Esophagus mucosa (tissue), 1 donor: ENCODE measurements at regions not wholly inside any gene's neighbourhood (a gene's known extent, or its start where the extent isn't known, plus 50 kb on each side); places are given as distances from the start of the nearest gene placed in this dataset.

Source experiments
- ATAC-seq: fragments of 200-7000 bp; cut with Tn5 transposase; one replicate; pipeline ENCODE4 v1.9.1; 2020
- donor health status: DM: yes; HTN: yes; CAD: no.

DNA sequence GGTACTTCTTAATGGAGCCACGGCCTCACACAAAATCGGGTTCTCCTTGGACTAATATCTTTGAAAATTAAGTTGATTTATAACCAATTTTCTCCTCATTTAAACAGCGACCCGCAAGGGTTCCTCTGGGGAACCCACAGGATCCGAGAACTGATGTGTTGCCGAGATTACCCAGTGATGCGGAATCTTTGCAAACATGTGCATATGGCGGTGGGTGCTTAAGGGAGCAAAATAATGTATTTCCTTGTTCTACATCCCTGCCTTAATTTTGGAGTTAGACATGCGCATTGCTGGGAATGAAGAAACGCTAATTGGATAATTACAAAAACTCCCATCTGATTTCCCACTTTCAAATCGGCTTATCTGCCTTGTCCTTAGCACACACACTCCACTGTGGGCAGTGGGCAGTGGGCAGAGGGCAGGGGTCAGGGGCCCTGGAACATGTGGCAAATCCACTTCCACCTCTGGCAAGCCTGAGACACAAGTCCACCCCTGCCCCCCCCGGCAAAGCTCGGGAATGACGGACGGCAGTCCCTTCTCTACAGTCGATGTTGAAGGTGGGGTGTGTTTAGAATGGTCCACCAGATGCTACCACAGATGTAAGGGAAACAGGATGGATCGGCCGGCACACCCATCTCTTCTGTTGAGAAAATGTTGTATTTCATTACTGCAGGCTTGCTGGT, 137.4 kb upstream of the CDH4 start:
- ATAC-seq, result no peak

DNA sequence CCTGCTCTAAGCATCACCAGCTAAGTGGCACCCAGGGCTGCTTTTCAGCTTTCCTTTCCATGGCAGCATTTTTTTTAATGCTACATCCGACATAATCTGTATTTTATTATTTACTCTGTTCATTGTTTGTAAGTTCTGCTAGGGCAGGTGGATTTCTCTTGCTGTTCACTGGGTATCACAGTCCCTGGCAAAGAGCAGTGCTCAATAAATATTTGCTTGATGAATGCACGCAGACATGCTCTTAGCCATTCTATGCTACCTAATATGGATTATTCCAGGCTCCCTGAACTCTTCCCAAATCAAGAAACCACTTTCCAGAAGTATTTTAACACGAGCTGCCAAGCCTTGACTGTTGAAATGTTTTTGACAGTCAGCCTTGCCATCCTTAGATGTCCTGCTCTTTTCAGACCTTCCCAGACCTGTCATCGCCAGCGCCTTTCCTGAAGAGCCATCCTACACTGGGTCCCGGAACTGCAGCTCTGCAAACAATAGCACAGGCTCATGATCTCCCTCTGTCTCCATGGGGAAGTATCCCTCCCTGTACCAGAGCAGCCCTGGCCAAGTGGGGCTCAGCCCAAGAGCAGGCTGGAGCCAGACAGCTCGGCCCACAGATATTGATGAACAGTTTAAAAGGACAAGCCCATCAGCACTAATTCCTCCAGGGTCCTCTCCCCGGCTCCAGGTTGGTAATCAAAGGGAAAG, 136.5 kb upstream of the CDH4 start:
- no peak for ATAC-seq

DNA sequence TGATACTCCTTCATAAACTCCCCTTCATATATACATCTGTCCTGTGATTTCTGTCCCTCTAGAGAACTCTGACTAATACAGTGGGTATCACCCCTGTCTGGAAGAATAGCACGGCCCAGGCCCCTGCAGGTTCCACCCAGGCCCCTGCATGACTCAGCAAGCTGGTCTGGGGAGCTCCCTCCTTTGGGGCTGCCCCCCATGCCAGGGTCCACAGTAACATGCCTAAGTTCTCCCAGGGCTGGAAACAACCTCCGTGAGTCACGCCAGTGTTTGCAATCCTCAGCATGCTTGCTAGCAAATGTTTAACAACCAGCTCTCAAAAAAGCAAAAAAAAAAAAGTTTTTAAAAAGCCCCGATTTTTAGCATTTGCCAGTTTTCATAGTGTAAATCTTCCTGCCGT, 134.3 kb upstream of the CDH4 start:
- ATAC-seq, result no peak

DNA sequence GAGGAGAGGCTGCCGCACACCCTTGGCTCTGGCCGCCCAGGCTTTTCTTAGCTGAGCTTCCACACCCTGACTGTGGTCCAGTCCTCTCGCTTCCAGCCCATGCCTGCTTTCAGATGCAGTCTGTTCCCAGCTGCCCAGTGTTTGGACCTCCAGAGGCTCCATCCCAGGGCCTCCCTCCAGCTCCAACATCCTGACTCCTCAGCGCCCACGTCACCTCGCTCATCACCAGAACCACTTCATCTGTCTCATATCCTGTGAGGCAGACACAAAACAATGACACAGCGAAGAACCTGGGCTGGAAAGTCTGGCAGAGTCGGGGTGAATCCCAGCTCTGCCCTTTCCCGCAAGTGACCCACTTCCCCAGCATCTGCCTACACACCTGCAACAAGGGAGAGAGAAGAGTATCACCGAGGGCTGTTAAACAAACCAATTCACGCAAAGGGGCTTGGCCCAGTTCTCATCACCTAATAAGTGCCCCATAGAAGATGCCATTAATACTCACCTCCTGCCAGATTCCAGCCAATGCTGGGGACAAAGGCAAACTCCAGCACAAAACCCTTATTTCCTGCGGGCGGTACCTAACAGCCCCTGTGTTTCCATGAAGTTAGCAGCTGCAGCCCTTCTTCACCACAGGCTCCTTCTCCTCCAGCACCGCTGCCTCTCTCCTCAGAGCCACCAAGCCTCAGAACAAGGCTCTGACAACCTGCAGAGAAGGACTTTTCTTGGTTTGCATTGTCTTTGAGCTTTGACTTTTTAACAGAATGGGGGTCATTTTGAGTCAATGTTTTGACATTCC, 133.4 kb upstream of the CDH4 start:
- no peak for ATAC-seq

DNA sequence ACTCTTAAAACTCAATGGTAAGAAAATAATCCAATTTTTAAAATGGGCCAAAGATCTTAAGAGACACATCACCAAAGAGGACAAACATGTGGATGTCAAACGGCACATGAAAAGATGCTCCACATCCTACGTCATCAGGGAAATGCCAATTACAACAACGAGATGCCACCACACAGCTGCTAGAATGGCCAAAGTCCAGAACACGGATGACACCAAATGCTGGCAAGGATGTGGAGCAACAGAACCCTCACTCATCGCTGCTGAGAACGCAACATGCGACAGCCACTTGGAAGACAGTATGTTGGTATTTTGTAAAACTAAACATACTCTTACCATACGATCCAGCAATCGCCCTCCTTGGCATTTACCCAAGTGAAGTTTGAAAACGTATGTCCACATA, 132.8 kb upstream of the CDH4 start:
- ATAC-seq, result no peak

DNA sequence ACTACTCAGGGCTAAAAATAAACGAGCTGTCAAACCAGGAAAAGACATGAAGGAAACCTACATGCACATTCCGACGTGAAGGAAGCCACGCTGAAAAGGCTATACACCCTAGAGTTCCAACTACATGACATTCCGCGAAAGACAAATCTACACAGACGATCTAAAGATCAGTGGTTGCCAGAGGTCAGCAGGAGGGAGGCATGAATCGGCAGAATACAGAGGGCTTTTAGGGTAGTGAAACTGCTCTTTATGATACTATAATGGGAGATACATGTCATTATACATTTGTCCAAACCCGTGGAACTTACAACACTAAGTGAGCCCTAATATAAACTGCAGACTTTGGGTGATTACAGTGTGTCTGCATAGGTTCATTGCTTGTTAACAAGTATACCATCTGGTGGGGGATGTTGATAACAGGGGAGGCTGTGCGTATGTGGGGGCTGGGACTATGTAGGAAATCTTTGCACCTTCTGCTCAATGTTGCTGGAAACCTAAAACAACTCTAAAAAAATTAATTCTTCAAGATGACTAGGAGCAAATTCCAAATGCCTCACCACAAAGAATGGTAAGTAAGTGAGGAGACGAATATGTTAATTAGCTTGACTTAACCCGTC, 132.2 kb upstream of the CDH4 start:
- ATAC-seq, result no peak

DNA sequence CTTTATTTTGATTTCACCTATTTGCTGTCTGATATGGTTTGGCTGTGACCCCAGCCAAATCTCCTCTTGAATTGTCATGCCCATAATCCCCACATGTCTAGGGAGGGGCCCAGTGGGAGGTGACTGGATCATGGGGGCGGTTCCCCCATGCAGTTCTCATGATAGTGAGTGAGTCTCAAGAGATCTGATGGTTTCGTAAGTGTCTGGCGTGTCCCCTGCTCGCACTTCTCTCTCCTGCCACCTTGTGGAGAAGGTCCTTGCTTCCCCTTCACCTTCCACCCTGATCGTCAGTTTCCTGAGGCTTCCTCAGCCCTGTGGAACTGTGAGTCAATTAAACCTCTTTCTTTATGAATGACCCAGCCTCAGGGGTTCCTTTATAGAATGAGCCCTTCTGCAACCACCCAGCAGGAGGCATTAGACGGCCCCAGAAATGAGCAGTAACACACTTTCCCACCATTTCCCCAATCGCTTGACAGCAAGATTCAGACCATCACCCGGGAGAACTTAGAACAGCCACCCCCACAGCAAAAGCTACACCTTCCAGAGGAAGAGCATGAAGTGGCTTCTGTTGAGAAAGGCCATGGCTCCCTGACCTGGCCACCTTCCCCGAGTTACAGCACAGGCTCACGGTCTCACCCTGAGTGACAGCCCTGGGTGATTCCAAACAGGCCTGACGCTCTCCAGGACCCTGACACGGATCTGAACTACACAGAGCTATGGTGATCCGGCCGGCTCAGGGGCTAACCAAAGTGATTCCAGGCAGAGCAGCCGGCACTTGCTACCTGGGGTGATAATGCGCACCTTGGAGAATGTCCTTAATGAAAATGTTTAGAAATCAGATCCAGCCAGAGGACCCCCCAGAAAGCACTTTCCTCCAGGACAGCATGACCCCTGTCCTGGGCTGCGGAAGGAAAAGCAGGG, 131.2 kb upstream of the CDH4 start:
- ATAC-seq, result peak; percentile 63

DNA sequence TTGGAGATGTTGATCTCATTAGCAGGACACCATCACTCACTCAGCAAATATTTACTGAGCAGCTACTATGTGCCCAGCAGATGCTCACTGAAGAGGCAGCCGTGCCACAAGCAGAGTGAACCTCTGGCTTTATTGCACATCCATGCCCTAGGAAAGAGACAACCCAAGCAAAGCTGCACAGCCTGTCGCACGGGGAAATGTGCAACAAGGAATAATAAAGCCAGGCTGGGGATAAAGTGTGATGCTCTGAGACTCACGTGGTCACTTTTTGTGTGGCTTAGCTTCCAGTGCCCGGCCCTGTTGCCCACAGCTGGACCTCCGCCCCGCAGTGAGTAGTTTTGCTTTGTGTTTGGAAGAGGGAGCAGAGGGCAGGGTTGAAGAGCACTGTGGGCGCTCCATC, 130.4 kb upstream of the CDH4 start:
- no peak for ATAC-seq

DNA sequence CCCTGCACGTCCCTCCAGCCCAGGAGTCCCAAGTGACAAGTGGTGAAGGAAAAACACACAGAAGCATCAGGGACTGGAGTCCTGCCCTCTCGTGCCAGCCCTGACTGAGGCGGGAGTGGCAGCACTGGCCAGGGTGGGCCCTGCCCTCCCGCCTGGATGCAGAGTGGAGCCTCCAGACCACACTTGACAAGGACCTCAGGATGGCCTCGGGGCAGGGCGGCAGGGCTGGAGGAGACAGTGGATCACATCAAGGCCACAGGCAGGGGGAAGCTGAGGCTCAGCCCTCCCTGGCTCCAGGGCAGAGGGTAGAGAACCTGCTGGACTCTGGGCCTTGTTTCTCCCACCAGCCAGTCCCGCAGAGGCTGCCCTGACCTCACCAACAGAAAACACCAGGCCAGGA, 128.8 kb upstream of the CDH4 start:
- no peak for ATAC-seq

DNA sequence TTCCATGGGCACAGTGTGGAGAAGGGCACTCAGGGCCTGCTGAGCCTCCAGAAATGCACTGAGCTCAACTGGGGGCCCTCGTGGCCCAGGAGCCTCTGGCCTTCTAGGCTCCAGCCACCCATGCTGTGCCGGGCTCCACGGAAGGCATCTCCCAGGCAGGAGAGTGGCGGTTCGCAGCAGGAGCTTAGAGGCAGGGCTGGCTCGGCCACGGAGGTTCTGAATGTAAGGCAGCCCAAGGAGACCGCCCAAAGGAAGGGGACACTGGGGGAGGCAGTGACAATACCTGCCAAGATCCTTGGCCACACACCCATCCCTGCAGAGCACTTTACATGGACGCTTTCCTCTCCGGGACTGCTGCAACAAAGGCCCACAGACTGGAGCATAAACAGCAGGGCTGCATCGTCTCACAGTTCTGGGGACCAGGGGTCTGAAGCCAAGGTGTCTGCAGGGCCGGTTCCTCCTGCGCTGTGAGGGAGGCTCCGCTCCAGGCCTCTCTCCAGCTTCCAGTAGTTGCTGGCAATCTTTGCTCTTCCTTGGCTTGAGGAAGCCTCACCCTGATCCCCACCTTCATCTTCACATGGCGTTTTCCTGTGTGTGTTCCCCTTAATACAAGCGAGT, 128.2 kb upstream of the CDH4 start:
- ATAC-seq, result no peak

DNA sequence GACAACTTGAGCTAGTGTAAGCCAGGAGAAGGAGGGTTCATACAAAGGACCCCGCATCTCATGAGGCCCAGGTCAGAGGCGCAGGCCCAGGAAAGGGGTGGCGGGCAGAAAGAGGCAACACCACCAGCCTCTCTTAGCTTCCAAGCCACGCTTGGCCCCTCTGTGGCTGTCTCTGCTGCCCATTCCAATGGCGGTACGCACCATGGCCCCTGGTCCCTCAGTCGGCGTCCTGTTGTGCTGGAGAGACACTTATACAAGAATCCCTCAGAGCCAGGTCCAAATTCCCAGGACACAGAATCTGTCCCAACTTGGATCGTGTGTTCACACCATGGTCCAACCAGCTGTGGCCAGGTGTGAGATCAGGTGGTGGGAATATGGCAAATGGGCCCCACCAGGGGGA, 127.0 kb upstream of the CDH4 start:
- no peak for ATAC-seq

DNA sequence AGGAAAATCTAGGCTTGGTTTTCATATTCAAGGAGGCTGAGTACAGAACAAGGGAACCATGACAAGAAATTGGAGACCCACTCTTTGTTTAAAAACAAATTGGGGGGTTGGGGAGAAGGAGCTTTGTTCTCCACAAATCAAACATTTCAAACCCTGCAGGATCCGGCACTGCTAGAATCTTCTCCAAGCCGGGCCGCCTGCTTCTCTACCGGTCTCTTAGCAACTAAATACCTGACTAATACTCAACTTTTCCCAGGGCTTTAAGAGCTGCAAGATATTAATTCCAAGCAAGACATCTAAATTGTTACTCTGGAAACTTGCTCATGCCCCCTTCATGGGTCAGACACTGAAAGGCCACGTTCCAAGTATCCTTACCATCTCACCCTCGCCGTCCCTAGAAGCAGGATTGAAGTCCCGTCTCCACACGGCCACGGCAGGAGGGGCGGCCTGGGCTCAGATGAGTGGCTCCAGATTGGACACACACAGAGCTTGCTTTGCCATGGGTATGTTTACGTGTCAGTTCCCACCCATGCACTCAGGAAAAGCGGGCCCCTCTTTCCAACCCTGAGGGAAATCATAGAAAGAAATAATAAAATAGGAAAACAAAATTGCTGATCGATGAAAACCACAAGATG, 126.4 kb upstream of the CDH4 start:
- ATAC-seq, result no peak

DNA sequence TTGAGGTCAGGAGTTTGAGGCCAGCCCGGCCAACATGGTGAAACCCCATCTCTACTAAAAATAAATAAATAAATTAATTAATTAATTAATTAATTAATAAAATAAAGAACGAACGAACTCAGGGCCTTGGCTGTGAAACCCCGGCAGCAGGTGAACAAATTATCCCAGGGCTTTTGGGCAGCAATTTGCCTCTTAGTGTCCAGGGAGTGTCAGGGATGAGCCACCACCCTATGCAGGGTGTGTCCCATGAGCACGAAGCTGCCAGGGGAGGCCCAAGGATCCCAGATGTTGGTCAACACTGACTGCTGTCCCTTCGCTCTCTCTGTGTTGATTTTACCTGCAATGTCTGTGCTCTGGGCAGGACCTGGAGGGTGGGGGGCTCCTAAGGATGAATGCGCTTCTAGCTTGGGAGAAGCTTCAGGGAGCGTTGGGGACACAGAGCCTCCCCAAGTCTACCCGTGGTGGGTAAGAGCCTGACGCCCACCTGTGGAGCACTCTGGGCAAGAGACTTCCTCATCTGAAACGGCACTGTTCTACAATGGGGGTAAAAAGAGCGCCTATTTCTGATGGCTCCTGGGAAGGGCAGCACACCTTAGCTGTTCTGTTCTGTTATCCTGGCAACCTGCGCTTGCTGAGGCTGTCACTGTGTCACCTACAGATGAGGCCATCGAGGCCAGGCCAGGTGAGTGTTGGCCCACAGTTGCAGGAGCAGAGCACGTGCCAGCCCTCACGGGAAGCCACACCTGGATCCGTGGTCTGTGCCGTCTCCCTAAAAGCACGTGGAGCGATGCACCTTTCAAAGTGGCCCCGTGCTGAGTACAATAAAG, 125.5 kb upstream of the CDH4 start:
- ATAC-seq, result no peak

DNA sequence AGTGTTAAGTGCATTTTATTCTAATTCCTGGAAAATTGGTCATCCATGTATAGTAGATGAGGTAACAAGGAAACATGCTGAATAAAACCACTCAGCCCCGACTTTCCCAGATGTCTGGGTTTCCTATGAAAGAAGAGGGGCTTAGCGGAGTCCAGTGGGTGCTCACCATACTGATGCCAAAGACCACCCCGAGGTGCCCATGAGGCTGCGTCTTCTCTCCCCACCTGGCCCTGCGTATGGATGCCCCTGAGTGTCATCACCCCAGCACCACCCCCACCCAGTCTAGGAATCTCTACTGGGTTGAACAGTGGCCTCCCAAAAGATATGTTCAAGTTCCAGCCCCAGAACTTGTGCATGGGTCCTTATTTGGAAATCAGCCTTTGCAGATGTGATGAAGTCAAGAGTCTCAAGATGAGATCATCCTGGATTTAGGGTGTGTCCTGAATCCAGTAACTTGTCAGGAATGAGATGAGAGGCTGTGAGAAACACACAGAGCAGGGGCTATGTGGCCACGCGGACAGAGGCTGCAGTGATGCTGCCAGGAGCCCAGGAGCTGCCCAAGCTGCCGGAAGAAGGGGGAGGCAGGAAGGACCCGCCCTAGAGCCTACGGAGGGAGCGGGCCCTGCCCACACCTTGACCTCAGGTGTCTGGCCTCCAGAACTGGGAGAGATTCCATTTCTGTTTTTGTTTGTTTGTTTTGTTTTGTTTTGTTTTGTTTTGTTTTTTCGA, 124.6 kb upstream of the CDH4 start:
- ATAC-seq, result no peak

DNA sequence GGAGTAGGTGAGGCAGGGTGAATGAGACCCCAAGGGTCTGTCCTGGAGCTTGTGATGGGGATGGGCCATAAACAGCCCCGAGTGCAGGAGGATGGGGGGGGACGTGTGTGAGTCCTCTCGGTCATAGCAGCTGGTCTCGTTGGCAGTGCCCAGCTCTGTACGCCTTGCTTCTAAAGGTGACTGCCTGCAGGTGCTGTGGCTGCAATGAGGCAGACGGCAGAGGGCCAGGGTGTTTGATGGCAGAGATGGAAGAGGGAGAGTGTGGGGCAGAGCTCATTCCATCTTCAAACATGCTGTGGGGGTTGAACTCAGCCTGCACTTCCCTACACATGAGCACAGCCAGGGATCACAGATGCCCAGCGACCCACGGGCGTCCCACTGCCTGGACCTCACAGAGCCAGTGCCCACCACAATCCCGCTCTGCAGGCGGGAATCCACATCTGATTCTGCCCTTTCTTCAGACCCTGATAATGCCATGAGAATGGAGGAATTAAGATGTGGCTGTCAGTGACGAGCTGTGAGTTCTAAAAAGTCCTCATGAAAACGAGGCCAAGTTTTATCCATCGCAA, 123.3 kb upstream of the CDH4 start:
- ATAC-seq, result no peak

DNA sequence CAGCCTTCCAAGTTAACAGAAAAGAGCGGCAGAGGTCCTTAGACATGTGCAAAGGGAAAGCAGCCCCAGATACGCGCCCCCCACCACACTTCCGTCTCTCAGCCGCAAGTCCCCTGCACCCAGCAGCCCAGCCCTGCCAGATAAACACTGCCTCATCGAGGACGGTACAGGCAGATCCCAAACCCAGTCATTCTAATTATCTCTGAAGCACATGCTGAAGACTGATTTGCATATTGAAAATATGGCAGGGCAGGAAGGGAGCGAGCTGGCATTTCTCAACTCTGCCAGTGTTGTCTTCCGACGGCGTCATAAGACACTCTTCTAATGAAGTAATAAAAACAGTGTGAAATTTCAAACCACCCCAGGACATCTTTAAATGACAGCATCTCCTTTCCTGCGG, 122.8 kb upstream of the CDH4 start:
- ATAC-seq, result no peak

DNA sequence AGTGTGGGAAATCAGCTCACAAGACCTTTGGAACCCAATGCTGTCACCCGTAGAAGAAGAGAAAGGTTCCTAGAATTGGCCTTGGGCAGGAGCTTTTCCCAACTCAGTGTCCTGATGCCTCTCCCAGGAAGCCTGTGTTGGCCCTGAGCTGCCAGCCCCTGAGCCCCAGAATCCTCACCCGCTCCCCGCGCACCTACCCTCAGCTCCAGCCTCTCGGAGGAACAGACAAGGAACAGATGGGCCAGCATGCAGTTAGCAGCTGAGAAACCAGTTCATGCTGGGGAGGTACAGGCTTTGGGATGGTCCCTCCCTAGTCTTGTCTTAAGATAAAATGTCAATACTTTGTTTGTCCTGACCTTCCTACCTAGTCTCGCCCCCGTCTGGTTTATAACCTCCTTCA, 121.9 kb upstream of the CDH4 start:
- ATAC-seq, result no peak

DNA sequence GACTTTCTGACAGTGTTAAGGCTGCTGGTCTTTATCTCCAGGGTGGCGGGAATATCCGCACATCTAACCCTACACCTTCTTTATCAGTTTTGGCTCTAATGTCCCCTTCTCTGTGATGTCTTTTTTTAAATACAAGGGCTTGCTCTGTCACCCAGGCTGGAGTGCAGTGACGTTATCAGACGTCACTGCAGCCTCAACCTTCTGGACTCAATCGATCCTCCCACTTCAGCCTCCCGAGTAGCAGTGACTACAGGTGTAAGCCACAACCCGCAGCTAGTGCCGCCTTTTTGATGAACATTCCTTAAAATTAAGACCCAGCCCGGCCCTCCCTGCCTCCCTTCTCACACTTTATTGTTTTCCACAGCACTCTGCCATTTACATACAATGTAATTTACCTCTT, 120.1 kb upstream of the CDH4 start:
- no peak for ATAC-seq

DNA sequence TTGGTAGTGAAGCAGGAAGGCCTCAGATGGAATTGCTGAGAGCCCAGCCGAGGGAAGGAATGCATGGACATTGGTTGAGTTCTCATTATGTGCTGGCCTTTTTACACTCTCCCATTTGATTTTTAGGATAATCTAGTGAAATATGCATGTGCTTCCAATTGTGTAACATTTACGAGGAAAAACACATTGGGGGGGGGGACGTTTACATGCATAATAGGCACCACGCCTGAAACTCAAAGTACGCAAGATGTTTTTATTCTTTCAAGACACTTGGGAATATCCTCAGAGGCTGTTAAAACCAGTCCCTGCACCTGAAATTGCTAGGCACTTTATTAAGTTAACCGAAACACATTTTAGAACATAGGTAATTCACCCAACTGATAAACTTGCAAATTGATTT, 118.5 kb upstream of the CDH4 start:
- ATAC-seq, result no peak
